ENCODE measurements at regions not wholly inside any gene's neighbourhood (a gene's known extent, or its start where the extent isn't known, plus 50 kb on each side); places are given as distances from the start of the nearest gene placed in this dataset.

- Histone ChIP-seq H3K4me3 (no peak overlapping the region), H3K36me3 (no peaks in the 10 kb centered on the region), H3K27me3 (no peaks in the 10 kb centered on the region), H3K9me3 (peaks cover 0 to 99% (median 0%) of the 10 kb centered on the region in 4 donors), H3K27ac (no peak overlapping the region), H3K4me1 (no peaks in the 10 kb centered on the region)
- 48 to 61% methylated on average over 23 of the region's 23 CpGs for WGBS, 2 donors
- TF ChIP-seq POLR2A (IDR thresholded peaks at IDR 0.05) (no peak), EP300 (IDR thresholded peaks at IDR 0.05) (no peak), CTCF (IDR thresholded peaks at IDR 0.05) (no peak)
- no peak for DNase-seq (ENCODE audit: low spot score in 2 of 2)
Observed at GRCh38 chr12:34347367-34347766, 325.1 kb downstream of the ALG10 start.

GRCh38 chr12:34348064-34348463 lies 325.8 kb downstream of the ALG10 start:
- H3K27ac ChIP-seq = no peak overlapping the region
- no peaks in the 10 kb centered on the region for H3K36me3 ChIP-seq
- H3K4me1 ChIP-seq = no peaks in the 10 kb centered on the region
- no peaks in the 10 kb centered on the region for H3K27me3 ChIP-seq
- H3K4me3 ChIP-seq = no peak overlapping the region
- no peak for DNase-seq (ENCODE audit: low spot score in 2 of 2)
- peaks cover 0 to 99% (median 0%) of the 10 kb centered on the region in 4 donors for H3K9me3 ChIP-seq
- TF ChIP-seq POLR2A (IDR thresholded peaks at IDR 0.05) = no peak
- TF ChIP-seq EP300 (IDR thresholded peaks at IDR 0.05) = no peak
- 75 to 79% methylated on average over 22 to 23 of the region's 23 CpGs for WGBS, 2 donors

- Histone ChIP-seq H3K4me1 (no peaks in the 10 kb centered on the region), H3K36me3 (no peaks in the 10 kb centered on the region), H3K4me3 (no peak overlapping the region), H3K27ac (no peak overlapping the region), H3K9me3 (peaks cover 0 to 99% (median 0%) of the 10 kb centered on the region in 4 donors), H3K27me3 (no peaks in the 10 kb centered on the region)
- no peak for TF ChIP-seq CTCF (IDR thresholded peaks at IDR 0.05)
- TF ChIP-seq POLR2A (IDR thresholded peaks at IDR 0.05) = no peak
- no peak for TF ChIP-seq EP300 (IDR thresholded peaks at IDR 0.05)
- WGBS, 2 donors = 55 to 63% methylated on average over 42 to 50 of the region's 50 CpGs
- DNase-seq (ENCODE audit: low spot score in 2 of 2) = no peak
Observed at GRCh38 chr12:34348836-34349672, 326.8 kb downstream of the ALG10 start.

- no peaks in the 10 kb centered on the region for H3K27me3 ChIP-seq
- H3K4me3 ChIP-seq = no peak overlapping the region
- H3K36me3 ChIP-seq = no peaks in the 10 kb centered on the region
- no peaks in the 10 kb centered on the region for H3K4me1 ChIP-seq
- no peak for DNase-seq (ENCODE audit: low spot score in 2 of 2)
- TF ChIP-seq CTCF (IDR thresholded peaks at IDR 0.05) (no peak), EP300 (IDR thresholded peaks at IDR 0.05) (no peak), POLR2A (IDR thresholded peaks at IDR 0.05) (no peak)
- H3K9me3 ChIP-seq = peaks cover 0 to 99% (median 0%) of the 10 kb centered on the region in 4 donors
- 75 to 77% methylated on average over 16 of the region's 16 CpGs for WGBS, 2 donors
- H3K27ac ChIP-seq = no peak overlapping the region
Observed at GRCh38 chr12:34349673-34349961, 327.3 kb downstream of the ALG10 start.

GRCh38 chr12:34350092-34351041 lies 328.1 kb downstream of the ALG10 start:
- Histone ChIP-seq H3K4me1 (no peaks in the 10 kb centered on the region), H3K9me3 (peaks cover 0 to 99% (median 0%) of the 10 kb centered on the region in 4 donors), H3K4me3 (no peak overlapping the region), H3K27me3 (no peaks in the 10 kb centered on the region), H3K36me3 (no peaks in the 10 kb centered on the region), H3K27ac (no peak overlapping the region)
- WGBS, 2 donors = 66 to 75% methylated on average over 51 to 56 of the region's 56 CpGs
- DNase-seq (ENCODE audit: low spot score in 2 of 2) = no peak
- no peak for TF ChIP-seq POLR2A (IDR thresholded peaks at IDR 0.05)
- TF ChIP-seq CTCF (IDR thresholded peaks at IDR 0.05) = no peak
- TF ChIP-seq EP300 (IDR thresholded peaks at IDR 0.05) = no peak
